ENCODE measurements at regions not wholly inside any gene's neighbourhood (a gene's known extent, or its start where the extent isn't known, plus 50 kb on each side); places are given as distances from the start of the nearest gene placed in this dataset.

GRCh38 chr13:99690426-99691174 is 189.3 kb downstream of the TM9SF2 start:
- ATAC-seq (ENCODE audit: low FRiP score) (no peak), DNase-seq (ENCODE audit: low spot score) (no peak)
- no peak for TF ChIP-seq CTCF (IDR thresholded peaks at IDR 0.05)

- DNase-seq (ENCODE audit: low spot score) = no peak
- no peak for ATAC-seq (ENCODE audit: low FRiP score)
- no peak for TF ChIP-seq CTCF (IDR thresholded peaks at IDR 0.05)
These were observed 188.7 kb downstream of the TM9SF2 start for GRCh38 chr13:99689955-99690354.

- DNase-seq (ENCODE audit: low spot score) (no peak), ATAC-seq (ENCODE audit: low FRiP score) (no peak)
- no peak for TF ChIP-seq CTCF (IDR thresholded peaks at IDR 0.05)
These were observed 187.5 kb downstream of the TM9SF2 start for GRCh38 chr13:99688776-99689175.

- ATAC-seq (ENCODE audit: low FRiP score) (no peak), DNase-seq (ENCODE audit: low spot score) (no peak)
- TF ChIP-seq CTCF (IDR thresholded peaks at IDR 0.05) = no peak
These were observed 186.6 kb downstream of the TM9SF2 start for GRCh38 chr13:99687723-99688397.

- TF ChIP-seq CTCF (IDR thresholded peaks at IDR 0.05) = no peak
- DNase-seq (ENCODE audit: low spot score) (no peak), ATAC-seq (ENCODE audit: low FRiP score) (no peak)
These were observed 185.7 kb downstream of the TM9SF2 start for GRCh38 chr13:99686944-99687411.

- no peak for DNase-seq (ENCODE audit: low spot score)
- no peak for TF ChIP-seq CTCF (IDR thresholded peaks at IDR 0.05)
- no peak for ATAC-seq (ENCODE audit: low FRiP score)
These were observed 184.9 kb downstream of the TM9SF2 start for GRCh38 chr13:99686157-99686572.

GRCh38 chr13:99681695-99682094 is 180.4 kb downstream of the TM9SF2 start:
- DNase-seq (ENCODE audit: low spot score) (no peak), ATAC-seq (ENCODE audit: low FRiP score) (no peak)
- TF ChIP-seq CTCF (IDR thresholded peaks at IDR 0.05) = no peak
